ENCODE measurements at regions not wholly inside any gene's neighbourhood (a gene's known extent, or its start where the extent isn't known, plus 50 kb on each side); places are given as distances from the start of the nearest gene placed in this dataset.

DNA sequence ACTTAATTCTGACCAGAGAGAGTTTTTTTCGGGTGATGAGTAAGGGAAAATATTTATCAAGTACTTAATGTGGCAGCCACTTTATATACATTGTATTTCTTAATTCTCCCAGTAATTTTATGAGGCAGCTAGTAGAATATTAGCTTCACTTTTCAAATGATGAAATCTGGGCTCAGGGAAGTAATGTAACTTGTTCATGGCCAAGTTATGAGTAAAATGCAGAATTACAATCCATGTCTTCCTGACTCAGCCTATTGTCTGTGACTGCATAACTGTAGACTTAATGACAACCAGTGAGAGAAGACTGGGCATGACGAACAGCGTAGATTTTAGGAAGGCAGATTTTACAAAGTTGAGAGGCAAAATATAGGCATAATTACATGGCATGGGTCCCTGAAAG lies 106.7 kb upstream of the MIS18BP1 start:
- H3K23me2 ChIP-seq (ENCODE audit: low read depth, low read length) = no peaks in the 10 kb centered on the region
- no peak overlapping the region for H2BK20ac ChIP-seq (ENCODE audit: low read length)
- H4K91ac ChIP-seq (replicated peaks; ENCODE audit: insufficient read length, low read length) = no peak overlapping the region
- TF ChIP-seq YY1 (IDR thresholded peaks at IDR 0.05; ENCODE audit: low read depth, low read length) = no peak
- no peaks in the 10 kb centered on the region for H3K27me3 ChIP-seq (replicated peaks in 1 of 4; ENCODE audit: control insufficient read depth in 3 of 4, extremely low read depth in 1 of 4, insufficient read depth in 3 of 4, low read length in 3 of 4)
- POLR2A ChIA-PET (ENCODE audit: partially characterized antibody) = no interaction called here
- no peaks in the 10 kb centered on the region for H3K4me1 ChIP-seq (replicated peaks in 1 of 4; ENCODE audit: control insufficient read depth in 3 of 4, insufficient read depth in 4 of 4, low read length in 3 of 4)
- H3K27ac ChIP-seq (ENCODE audit: low read depth, low read length) = no peak overlapping the region
- no peak overlapping the region for H3K23ac ChIP-seq (ENCODE audit: insufficient read length)
- no peak overlapping the region for H4K8ac ChIP-seq (ENCODE audit: extremely low read depth, insufficient read depth, low read length)
- H3K36me3 ChIP-seq (ENCODE audit: control insufficient read depth in 2 of 4, insufficient read depth in 4 of 4, low read length in 3 of 4) = no peaks in the 10 kb centered on the region
- H3K18ac ChIP-seq (ENCODE audit: extremely low read depth, low read length) = no peak overlapping the region
- 87% methylated on average over 3 of the region's 3 CpGs; no CpG with 5 or more reads in 1 of the 2 experiments for WGBS, 2 experiments (ENCODE audit: extremely low coverage in 1 of 2, insufficient coverage in 1 of 2, insufficient read length in 1 of 2, insufficient replicate concordance in 2 of 2, low coverage in 1 of 2, low lambda C conversion rate in 2 of 2, missing lambda C conversion rate in 1 of 2)
- no peak overlapping the region for H2BK12ac ChIP-seq (ENCODE audit: low read depth, low read length)
- no peak overlapping the region for H3K9ac ChIP-seq (replicated peaks in 1 of 4; ENCODE audit: extremely low read depth in 1 of 4, low read depth in 3 of 4, low read length in 3 of 4)
- no peak overlapping the region for H3K4ac ChIP-seq (replicated peaks; ENCODE audit: insufficient read length, low read depth, low read length)
- no peak overlapping the region for H2BK15ac ChIP-seq (ENCODE audit: low read length)
- H4K20me1 ChIP-seq (replicated peaks in 1 of 2; ENCODE audit: control insufficient read depth in 1 of 2, insufficient read depth in 2 of 2, low read length in 2 of 2) = no peaks in the 10 kb centered on the region
- H3K4me2 ChIP-seq (ENCODE audit: insufficient read depth in 1 of 2, low read depth in 2 of 2, low read length in 2 of 2) = no peak overlapping the region
- FAIRE-seq (no peak), DNase-seq (ENCODE audit: low read depth in 1 of 2, low spot score in 2 of 2) (no peak)
- H3K79me1 ChIP-seq (ENCODE audit: low read depth, low read length) = no peaks in the 10 kb centered on the region
- no peak overlapping the region for H2AK5ac ChIP-seq (ENCODE audit: low read depth, low read length)
- H2BK120ac ChIP-seq (replicated peaks; ENCODE audit: low read depth, low read length) = no peak overlapping the region
- no peak overlapping the region for H2AFZ ChIP-seq (ENCODE audit: low read length)
- no peaks in the 10 kb centered on the region for H3K9me3 ChIP-seq (ENCODE audit: insufficient read depth in 2 of 2, low read depth in 1 of 2, low read length in 1 of 2)
- CTCF ChIA-PET (ENCODE audit: partially characterized antibody) = interaction anchor here (1.3 kb wide), 1 partner anchor 77 kb away, joined by 3 read pairs; no protein-coding TSS in a partner anchor
- no peak overlapping the region for H2BK5ac ChIP-seq (ENCODE audit: low read depth, low read length)
- no peak overlapping the region for H3K14ac ChIP-seq (ENCODE audit: insufficient read length)
- H3K4me3 ChIP-seq (ENCODE audit: extremely low read depth in 1 of 4, insufficient read depth in 2 of 4, low read depth in 3 of 4, low read length in 4 of 4) = no peak overlapping the region
- no peak overlapping the region for H3K56ac ChIP-seq (replicated peaks; ENCODE audit: insufficient read length, low read depth, low read length)
- H4K5ac ChIP-seq (ENCODE audit: insufficient read length, low read depth, low read length) = no peak overlapping the region
- no peaks in the 10 kb centered on the region for H3K79me2 ChIP-seq (ENCODE audit: control insufficient read depth in 1 of 2, insufficient read depth in 2 of 2, low read length in 2 of 2)

Data from H1 (cell line).